HCT116 (cell line): ENCODE measurements at regions not wholly inside any gene's neighbourhood (a gene's known extent, or its start where the extent isn't known, plus 50 kb on each side); places are given as distances from the start of the nearest gene placed in this dataset.

Experiments
- ATAC-seq: fragments of 200-7000 bp; cut with Tn5 transposase; 2 replicates; pipeline ENCODE4 v1.9.1; 2020; ENCODE audit warnings: mild to moderate bottlenecking, moderate library complexity
- BruUV-seq: library from RNA; stranded (reverse); fragments of 400-500 nt; replicated peaks from 2 replicates; lab custom pipeline; 2021; lab: Mats Ljungman, UMichigan
- CTCF ChIA-PET: fragments of 300-600 bp; sonication (Branson Sonifier 250); formaldehyde crosslinking; loops from one replicate; lab custom pipeline; 2021; ENCODE audit warnings: antibody characterized with exemption; lab: Charles Lee
- POLR2A ChIA-PET: fragments of 300-600, 350-600 bp; sonication (Branson Sonifier 250); formaldehyde crosslinking; loops from one replicate; lab custom pipeline; 2021; ENCODE audit warnings: antibody characterized with exemption; lab: Charles Lee
- RAD21 ChIA-PET, 2 experiments: fragments of 300-600 bp; sonication (Branson Sonifier 250); formaldehyde crosslinking; loops; one replicate each; lab custom pipeline; 2023; ENCODE audit warnings: low total read pairs in 2 of 2; ENCODE audit not compliant: uncharacterized antibody in 2 of 2, unreplicated experiment in 2 of 2, low non-redundant PET in 1 of 2; lab: Charles Lee
- DNase-seq: peaks from one replicate; pipeline ENCODE4 v3.0.0-alpha.2; 2010; ENCODE audit warnings: low read depth, low spot score
- H2AFZ ChIP-seq: fragments of 200-600 bp; shearing (Covaris generic), sonication (generic); 2 replicates; pipeline ENCODE4 v1.6.1; 2017; ENCODE audit warnings: low read depth, mixed run types, mixed read lengths, antibody characterized with exemption, low read length; ENCODE audit not compliant: poor library complexity, severe bottlenecking
- H3K27ac ChIP-seq: 2 replicates; pipeline ENCODE4 v1.5.1; 2012; ENCODE audit warnings: low read depth, low read length
- H3K27me3 ChIP-seq: fragments of 200-600 bp; sonication (generic); 2 replicates; pipeline ENCODE4 v1.6.1; 2016; ENCODE audit warnings: mixed run types, low read length, mixed read lengths; ENCODE audit not compliant: insufficient read depth
- H3K36me3 ChIP-seq, 2 experiments: fragments of 200-500 bp in 1 of 2; fragments of 200-600 bp in 1 of 2; sonication (Bioruptor generic) in 1 of 2; sonication (generic) in 1 of 2; 2 replicates each; pipeline versions ENCODE4 v1.5.1 to v1.6.1; 2014 to 2016; ENCODE audit warnings: low read length in 2 of 2, inconsistent platforms in 1 of 2, mixed read lengths in 1 of 2, mixed run types in 1 of 2; ENCODE audit not compliant: insufficient read depth in 2 of 2, control insufficient read depth in 1 of 2
- H3K4me1 ChIP-seq, 2 experiments: fragments of 200-600 bp in 1 of 2; sonication (generic) in 1 of 2; 2 replicates each; pipeline versions ENCODE4 v1.5.1 to v1.6.1; 2012 to 2017; ENCODE audit warnings: low read length in 2 of 2, inconsistent platforms in 1 of 2, mild to moderate bottlenecking in 1 of 2, mixed read lengths in 1 of 2, mixed run types in 1 of 2, moderate library complexity in 1 of 2; ENCODE audit not compliant: insufficient read depth in 2 of 2, control insufficient read depth in 1 of 2
- H3K4me2 ChIP-seq: fragments of 200-600 bp; sonication (generic); 2 replicates; pipeline ENCODE4 v1.6.1; 2017; ENCODE audit warnings: mixed run types, low read length, mixed read lengths
- H3K4me3 ChIP-seq, 2 experiments: fragments of 200-600 bp in 1 of 2; sonication (generic) in 1 of 2; replicated peaks in 1 of 2; 2 replicates each; pipeline ENCODE4 v1.5.1; 2011 to 2016; ENCODE audit warnings: low read length in 2 of 2, control low read depth in 1 of 2, low read depth in 1 of 2, mild to moderate bottlenecking in 1 of 2, mixed read lengths in 1 of 2, mixed run types in 1 of 2
- H3K79me2 ChIP-seq: fragments of 200-600 bp; sonication (generic); 2 replicates; pipeline ENCODE4 v1.6.1; 2017; ENCODE audit warnings: mild to moderate bottlenecking, mixed run types, low read length, moderate library complexity, mixed read lengths; ENCODE audit not compliant: insufficient read depth
- H3K9ac ChIP-seq: fragments of 200-600 bp; sonication (generic); 2 replicates; pipeline ENCODE4 v1.6.1; 2016; ENCODE audit warnings: low read length, mixed read lengths
- H3K9me2 ChIP-seq: fragments of 200-600 bp; sonication (generic), shearing (Covaris generic); 2 replicates; pipeline ENCODE4 v1.6.1; 2017; ENCODE audit warnings: mixed run types, mild to moderate bottlenecking, moderate library complexity; ENCODE audit not compliant: insufficient read depth
- H3K9me3 ChIP-seq, 2 experiments: fragments of 200-500 bp in 1 of 2; fragments of 200-600 bp in 1 of 2; sonication (Bioruptor generic) in 1 of 2; sonication (generic) in 1 of 2; 2 replicates each; pipeline ENCODE4 v1.6.1; 2014 to 2017; ENCODE audit warnings: low read length in 2 of 2, mixed read lengths in 2 of 2, inconsistent platforms in 1 of 2, low read depth in 1 of 2, mild to moderate bottlenecking in 1 of 2, mixed run types in 1 of 2, moderate library complexity in 1 of 2; ENCODE audit not compliant: control insufficient read depth in 1 of 2, insufficient read depth in 1 of 2
- H4K20me1 ChIP-seq: fragments of 200-600 bp; sonication (generic), shearing (Covaris generic); 2 replicates; pipeline ENCODE4 v1.6.1; 2017; ENCODE audit warnings: mixed run types, mild to moderate bottlenecking, moderate library complexity; ENCODE audit not compliant: insufficient read depth
- ATF3 ChIP-seq: IDR thresholded peaks from 2 replicates; pipeline ENCODE4 v1.6.1; 2012
- CEBPB ChIP-seq: IDR thresholded peaks from 2 replicates; pipeline ENCODE4 v1.6.1; 2012; ENCODE audit warnings: low read depth
- CTCF ChIP-seq, 3 experiments: fragments of 200-600 bp in 1 of 3; sonication (generic) in 1 of 3; IDR thresholded peaks in 2 of 3; conservative IDR thresholded peaks in 1 of 3; 2 replicates each; pipeline ENCODE4 v1.5.1; 2012 to 2017; ENCODE audit warnings: low read depth in 2 of 3, low read length in 2 of 3, antibody characterized with exemption in 1 of 3, borderline replicate concordance in 1 of 3, control low read depth in 1 of 3, mild to moderate bottlenecking in 1 of 3, mixed read lengths in 1 of 3, mixed run types in 1 of 3, moderate library complexity in 1 of 3; ENCODE audit not compliant: insufficient read depth in 1 of 3
- EGR1 ChIP-seq: IDR thresholded peaks from 2 replicates; pipeline ENCODE4 v1.6.1; 2012; ENCODE audit warnings: low read depth
- EZH2 ChIP-seq: fragments of 200-600 bp; sonication (generic); IDR thresholded peaks from 2 replicates; pipeline ENCODE4 v1.6.1; 2017; ENCODE audit warnings: antibody characterized with exemption, mixed run types
- EZH2phosphoT487 ChIP-seq: fragments of 200-600 bp; IDR thresholded peaks from 2 replicates; pipeline ENCODE4 v1.6.1; 2018; ENCODE audit warnings: antibody characterized with exemption, borderline replicate concordance
- FOSL1 ChIP-seq: IDR thresholded peaks from 2 replicates; pipeline ENCODE4 v1.6.1; 2012; ENCODE audit warnings: low read depth
- JUND ChIP-seq: IDR thresholded peaks from 2 replicates; pipeline ENCODE4 v1.6.1; 2012
- POLR2AphosphoS5 ChIP-seq: IDR thresholded peaks from 2 replicates; pipeline ENCODE4 v1.6.1; 2011; ENCODE audit warnings: mild to moderate bottlenecking, low read depth, low read length, moderate library complexity
- REST ChIP-seq: IDR thresholded peaks from 2 replicates; pipeline ENCODE4 v1.6.1; 2012; ENCODE audit warnings: low read depth
- SIN3A ChIP-seq: IDR thresholded peaks from 2 replicates; pipeline ENCODE4 v1.6.1; 2012; ENCODE audit warnings: low read depth
- SRF ChIP-seq: IDR thresholded peaks from 2 replicates; pipeline ENCODE4 v1.6.1; 2012; ENCODE audit warnings: low read depth
- TCF7L2 ChIP-seq: IDR thresholded peaks from 2 replicates; pipeline ENCODE4 v1.7.0; 2011; ENCODE audit warnings: borderline replicate concordance, inconsistent platforms; ENCODE audit not compliant: insufficient read depth, insufficient read length; ENCODE audit errors: extremely low read depth
- YY1 ChIP-seq: IDR thresholded peaks from 2 replicates; pipeline ENCODE4 v1.6.1; 2011; ENCODE audit warnings: low read length, low read depth, moderate library complexity, mild to moderate bottlenecking; ENCODE audit not compliant: insufficient replicate concordance; ENCODE audit errors: extremely low read depth
- ZBTB33 ChIP-seq: IDR thresholded peaks from 2 replicates; pipeline ENCODE4 v1.6.1; 2011; ENCODE audit warnings: mild to moderate bottlenecking, low read length, moderate library complexity; ENCODE audit not compliant: insufficient replicate concordance; ENCODE audit errors: extremely low read depth
- ZNF274 ChIP-seq: fragments of 200-500 bp; sonication (Bioruptor generic); IDR thresholded peaks from 2 replicates; pipeline ENCODE4 v1.6.1; 2014; ENCODE audit warnings: mild to moderate bottlenecking, low read depth, low read length, inconsistent platforms
- intact Hi-C: fragments of 100-400 bp; cut with micrococcal nuclease; formaldehyde crosslinking; loops from 2 replicates; pipeline ENCODE4 v1.10.0; 2022

GRCh38 chr14:85288041-85288440 is 241.9 kb upstream of the FLRT2 start (continued):
- TF ChIP-seq TCF7L2 (no peak), JUND (no peak)

- H3K27ac ChIP-seq: no peak overlapping the region
- no peaks in the 10 kb centered on the region for H3K79me2 ChIP-seq
- H3K9ac ChIP-seq: no peak overlapping the region
- no peaks in the 10 kb centered on the region for H3K9me2 ChIP-seq
- intact Hi-C loops: no loop called here
- ChIA-PET POLR2A (no interaction called here), RAD21 (no interaction called here), CTCF (no interaction called here)
- no peaks in the 10 kb centered on the region for H4K20me1 ChIP-seq
- H3K36me3 ChIP-seq: no peaks in the 10 kb centered on the region
- no peaks in the 10 kb centered on the region for H3K4me1 ChIP-seq
- no TSS peak for BruUV-seq
- DNase-seq: no peak
- no peaks in the 10 kb centered on the region for H3K27me3 ChIP-seq
- H2AFZ ChIP-seq: no peak overlapping the region
- no peak for ATAC-seq
- no peak overlapping the region for H3K4me3 ChIP-seq
- peaks cover 14 to 19% of the 10 kb centered on the region in 2 experiments; a peak in 2 of 4 replicates for H3K9me3 ChIP-seq
- TF ChIP-seq REST (no peak), ZBTB33 (no peak), CEBPB (no peak), POLR2AphosphoS5 (no peak), EZH2phosphoT487 (no peak), EZH2 (no peak), SIN3A (no peak), FOSL1 (no peak), ATF3 (no peak), TCF7L2 (no peak), ZNF274 (no peak), YY1 (no peak), SRF (no peak), CTCF (IDR thresholded peaks at IDR 0.05 in 2 of 3, conservative IDR thresholded peaks at IDR 0.05 in 1 of 3; ENCODE audit: borderline replicate concordance in 1 of 3, insufficient read depth in 1 of 3, low read depth in 2 of 3, low read length in 2 of 3) (no peak), EGR1 (no peak)
- no peak overlapping the region for H3K4me2 ChIP-seq
Observed at GRCh38 chr14:85291731-85292130, 238.2 kb upstream of the FLRT2 start.
